H4 (cell line): ENCODE measurements at regions not wholly inside any gene's neighbourhood (a gene's known extent, or its start where the extent isn't known, plus 50 kb on each side); places are given as distances from the start of the nearest gene placed in this dataset.
"Not testable (repeated sequence)": the region's sequence is repeated elsewhere in the genome, so short reads cannot be mapped to it uniquely, and the experiment has no call there.

Experiments
- DNase-seq: peaks from one replicate; pipeline ENCODE4 v3.0.0-alpha.2; 2015; ENCODE audit warnings: low spot score

DNA sequence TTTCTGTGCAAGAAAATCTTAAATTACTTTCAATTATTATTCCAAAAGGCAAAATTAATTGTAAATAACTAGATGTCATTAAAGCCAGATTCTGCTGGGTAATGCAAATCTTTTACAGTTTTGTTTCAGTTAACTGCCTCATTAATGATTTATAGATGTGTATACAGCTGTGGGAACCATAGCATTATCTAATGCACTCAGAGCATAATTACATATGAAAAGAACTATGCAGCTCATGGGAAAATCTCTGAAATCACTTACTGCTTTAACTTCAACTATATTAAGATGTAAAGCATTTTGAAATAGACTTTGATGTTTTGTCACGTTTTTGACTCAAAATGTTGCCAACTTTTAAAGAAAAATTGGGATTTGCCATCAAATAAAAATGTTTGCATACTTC lies 630.3 kb upstream of the KLHL4 start:
- DNase-seq: no peak

DNA sequence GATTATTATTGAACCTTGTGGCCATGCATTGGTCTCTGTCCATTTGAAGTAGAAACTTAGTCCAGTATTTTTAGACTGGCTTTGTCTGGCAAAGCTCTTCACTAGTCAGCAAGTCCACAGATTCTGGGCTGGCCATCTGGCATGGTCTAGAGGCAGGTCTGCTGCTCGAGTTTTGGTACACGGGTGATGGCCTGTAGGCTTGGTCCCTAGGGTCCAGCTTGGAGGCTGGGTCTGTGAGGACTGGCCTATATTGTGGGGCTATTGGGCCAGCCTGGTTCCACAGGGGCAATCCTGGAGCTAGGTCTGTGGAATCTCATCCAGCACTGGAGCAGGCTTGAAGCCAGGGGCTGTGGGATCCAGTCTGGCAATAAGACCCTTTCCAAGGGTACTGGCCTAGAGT lies 607.6 kb upstream of the KLHL4 start:
- DNase-seq: no peak

GRCh38 chrX:86910602-86911311 lies 606.8 kb upstream of the KLHL4 start:
- no peak for DNase-seq

GRCh38 chrX:86914569-86914968 lies 603.0 kb upstream of the KLHL4 start:
- DNase-seq: no peak

DNA sequence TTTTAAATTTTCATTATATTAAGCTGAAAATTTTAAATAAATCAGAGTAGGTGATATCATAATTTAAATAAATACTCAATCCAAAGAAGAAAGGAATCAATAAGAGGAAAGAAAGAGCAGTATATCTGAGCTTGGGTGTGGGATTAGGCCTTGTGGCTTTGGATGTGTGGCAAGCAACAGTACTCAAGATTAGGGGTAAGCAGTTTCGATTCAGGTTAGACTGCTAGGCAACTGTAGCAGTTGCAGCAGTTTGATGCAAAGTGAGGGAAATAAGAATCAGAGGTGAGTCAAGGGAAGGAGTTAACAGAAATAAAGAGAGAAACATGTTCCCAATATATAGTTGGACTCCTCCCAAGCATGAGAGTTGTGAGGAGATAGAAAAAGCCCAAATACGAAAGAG lies 599.6 kb upstream of the KLHL4 start:
- no peak for DNase-seq

DNA sequence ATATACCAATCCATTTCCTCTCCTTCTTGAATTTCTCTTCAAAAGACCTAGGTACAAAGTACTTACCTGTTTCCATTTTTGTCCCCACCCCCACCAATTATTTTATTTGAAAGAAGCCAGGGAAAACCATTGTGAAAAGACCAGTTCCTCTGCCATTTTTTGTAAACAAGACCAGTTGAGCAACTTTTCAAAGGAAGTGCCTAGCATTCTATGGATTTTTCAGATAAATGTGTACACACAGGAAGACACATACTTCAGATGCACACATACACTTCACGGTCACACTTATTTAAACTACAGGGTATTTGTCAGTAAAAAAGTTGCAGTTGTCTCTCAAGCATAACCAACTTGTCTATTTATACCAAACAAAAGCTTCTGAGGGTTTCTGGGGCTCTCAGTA lies 587.2 kb upstream of the KLHL4 start:
- DNase-seq: no peak

DNA sequence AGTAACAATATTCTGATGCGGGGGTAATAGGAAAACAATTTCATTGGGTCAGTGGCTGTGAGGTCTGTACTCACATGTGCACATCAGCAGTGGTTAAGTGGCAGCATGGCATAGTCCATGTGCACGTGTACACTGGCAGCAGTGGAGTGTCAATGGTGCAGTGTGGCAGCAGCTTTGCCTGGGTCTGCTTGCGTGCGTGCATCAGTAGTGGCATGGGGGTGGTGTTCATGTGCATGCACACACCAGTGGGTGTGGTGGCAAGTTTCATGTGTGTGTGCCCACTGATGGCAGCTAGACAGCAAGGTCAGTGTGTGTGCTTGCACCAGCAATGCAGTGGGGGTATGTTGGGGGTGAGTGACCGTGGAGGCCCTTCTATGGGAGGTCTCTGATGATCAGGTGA lies 581.6 kb upstream of the KLHL4 start:
- DNase-seq: no peak

DNA sequence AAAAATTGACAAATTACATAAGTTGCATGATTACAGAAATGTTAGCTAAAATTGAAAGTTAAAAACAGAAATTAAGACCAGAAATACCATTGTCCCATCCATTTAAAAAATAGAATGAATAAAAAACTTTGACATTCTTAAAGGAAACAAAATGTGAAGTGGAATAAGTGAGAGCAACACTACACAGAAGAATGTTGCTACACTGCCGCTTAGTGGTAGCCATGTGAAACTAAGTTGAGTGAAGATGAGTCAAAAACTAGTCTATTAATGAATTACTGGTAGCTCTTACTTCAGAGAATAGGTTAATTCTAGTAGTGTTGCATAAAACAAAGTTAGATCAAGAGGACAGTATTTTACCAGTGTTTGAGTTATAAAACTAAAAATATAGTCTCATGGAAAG lies 571.0 kb upstream of the KLHL4 start:
- peak; percentile 1 for DNase-seq

GRCh38 chrX:86964321-86964720 lies 553.3 kb upstream of the KLHL4 start:
- no peak for DNase-seq

DNA sequence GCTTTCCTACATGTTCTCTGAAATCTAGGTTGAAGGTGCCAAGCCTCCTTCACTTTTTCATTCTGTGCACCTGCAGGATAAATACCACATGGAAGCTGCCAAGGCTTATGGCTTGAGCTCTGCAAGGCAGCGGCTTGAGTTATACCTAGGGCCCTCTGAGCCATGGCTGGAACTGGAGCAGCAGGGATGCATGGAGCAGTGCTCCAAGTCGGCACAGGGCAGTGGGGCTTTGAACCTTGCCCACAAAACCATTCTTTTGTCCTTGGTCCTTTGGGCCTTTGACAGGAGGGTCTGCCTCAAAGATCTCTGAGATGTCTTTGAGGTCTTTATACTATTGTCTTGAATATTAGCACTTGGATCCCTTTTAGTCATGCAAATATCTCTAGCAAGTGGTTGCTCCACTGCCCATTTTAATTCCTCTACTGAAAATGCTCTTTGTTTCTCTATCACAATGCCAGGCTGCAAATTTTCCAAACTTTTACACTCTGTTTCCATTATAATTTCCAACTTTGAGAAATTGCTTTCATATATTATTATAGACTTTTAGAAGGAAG lies 536.2 kb upstream of the KLHL4 start:
- no peak for DNase-seq

DNA sequence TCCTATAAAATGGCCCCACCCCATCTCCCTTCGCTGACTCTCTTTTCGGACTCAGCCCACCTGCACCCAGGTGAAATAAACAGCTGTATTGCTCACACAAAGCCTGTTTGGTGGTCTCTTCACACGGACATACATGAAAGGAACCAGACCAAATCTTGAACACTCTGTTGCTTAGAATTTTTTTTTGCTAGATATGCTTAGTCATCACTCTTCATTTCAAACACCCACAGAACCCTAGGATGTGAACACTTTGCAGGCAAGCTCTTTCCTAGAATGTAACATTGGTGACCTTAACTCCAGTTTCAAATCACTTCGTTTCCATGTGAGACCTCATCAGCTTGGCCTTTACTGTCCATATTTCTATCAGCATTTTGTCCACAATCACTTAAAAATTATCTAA lies 530.3 kb upstream of the KLHL4 start:
- not testable (repeated sequence) for DNase-seq

DNA sequence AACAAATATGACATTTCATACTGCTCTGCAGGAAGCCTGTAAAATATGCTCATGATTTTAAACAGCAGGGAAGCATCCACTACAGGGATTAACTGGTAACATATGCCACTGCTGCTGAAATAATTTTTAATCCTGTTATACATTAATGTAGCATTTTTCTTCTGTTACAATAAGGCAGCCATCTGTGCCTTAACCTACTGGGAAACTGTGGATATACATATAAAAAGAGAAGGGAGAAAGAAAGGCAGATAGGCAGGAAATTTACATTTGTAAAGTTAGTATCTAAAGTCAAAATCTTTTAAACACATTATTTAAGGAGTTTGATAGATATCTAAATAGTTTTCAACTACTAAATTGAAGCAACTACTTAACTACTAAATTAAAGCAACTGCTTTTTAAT lies 514.6 kb upstream of the KLHL4 start:
- no peak for DNase-seq

DNA sequence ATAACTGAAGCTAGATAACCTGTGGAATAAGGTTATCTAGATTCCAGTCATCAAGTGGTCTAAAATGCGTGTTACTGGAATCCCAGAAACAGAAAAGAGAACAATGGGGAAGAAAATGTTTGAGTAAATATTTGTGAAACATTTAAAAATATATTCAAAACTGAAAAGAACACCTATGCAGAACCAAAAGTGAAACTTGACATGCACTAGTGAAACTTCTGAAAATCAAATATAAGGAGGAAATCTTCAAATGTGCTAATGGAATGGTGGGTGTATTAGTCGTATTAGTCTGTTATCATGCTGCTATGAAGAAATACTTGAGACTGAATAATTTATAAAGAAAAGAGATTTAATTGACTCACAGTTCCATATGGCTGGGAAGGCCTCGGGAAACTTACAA lies 512.4 kb upstream of the KLHL4 start:
- DNase-seq: no peak

GRCh38 chrX:87005885-87006284 lies 511.7 kb upstream of the KLHL4 start:
- no peak for DNase-seq

DNA sequence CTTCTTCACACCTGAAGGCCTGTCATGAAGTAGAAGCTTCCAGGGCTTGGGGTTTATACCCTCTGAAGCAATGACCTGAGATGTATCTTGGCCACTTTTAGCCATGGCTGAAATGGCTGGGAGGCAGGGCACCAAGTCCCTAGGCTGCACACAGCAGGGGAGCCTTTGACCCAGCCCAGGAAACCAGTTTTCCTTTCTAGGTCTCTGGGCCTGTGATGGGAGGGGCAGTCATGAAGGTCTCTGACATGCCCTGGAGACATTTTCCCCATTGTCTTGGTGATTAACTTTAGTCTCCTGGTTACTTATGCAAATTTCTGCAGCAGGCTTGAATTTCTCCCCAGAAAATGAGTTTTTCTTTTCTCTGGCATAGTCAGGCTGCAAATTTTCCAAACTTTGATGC lies 511.0 kb upstream of the KLHL4 start:
- no peak for DNase-seq

DNA sequence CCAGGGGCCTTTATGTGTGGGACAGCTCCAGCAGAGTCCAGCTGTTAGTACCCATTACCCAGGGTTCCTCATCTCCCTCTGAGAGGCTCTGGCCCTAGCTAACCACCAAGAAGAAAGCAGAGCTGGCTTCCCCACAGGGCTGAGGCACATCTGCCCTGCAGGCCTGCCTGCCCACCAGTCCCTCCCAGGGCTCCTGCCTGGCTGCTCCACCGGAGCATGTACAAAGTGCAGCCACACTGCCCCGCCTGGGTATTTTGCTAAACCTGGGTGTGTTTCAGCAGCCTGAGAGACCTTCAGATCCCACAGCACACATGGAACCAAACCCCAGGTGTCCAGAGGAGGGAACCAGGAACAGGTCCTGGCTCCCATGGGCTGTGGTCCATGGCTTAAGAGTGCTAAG lies 500.4 kb upstream of the KLHL4 start:
- DNase-seq: no peak

DNA sequence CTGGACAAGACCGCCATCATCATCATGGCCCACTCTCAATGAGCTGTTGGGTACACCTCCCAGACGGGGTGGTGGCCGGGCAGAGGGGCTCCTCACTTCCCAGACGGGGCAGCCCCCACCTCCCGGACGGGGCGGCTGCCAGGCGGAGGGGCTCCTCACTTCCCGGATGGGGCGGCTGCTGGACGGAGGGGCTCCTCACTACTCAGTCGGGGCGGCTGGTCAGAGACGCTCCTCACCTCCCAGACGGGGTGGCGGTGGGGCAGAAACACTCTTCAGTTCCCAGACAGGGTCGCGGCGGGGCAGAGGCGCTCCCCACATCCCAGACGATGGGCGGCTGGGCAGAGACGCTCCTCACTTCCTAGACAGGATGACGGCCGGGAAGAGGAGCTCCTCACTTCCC lies 484.5 kb upstream of the KLHL4 start:
- DNase-seq: not testable (repeated sequence)

- no peak for DNase-seq
Observed at GRCh38 chrX:87045352-87045751, 472.2 kb upstream of the KLHL4 start.

- DNase-seq: no peak
Observed at GRCh38 chrX:87049567-87049966, 468.0 kb upstream of the KLHL4 start.

DNA sequence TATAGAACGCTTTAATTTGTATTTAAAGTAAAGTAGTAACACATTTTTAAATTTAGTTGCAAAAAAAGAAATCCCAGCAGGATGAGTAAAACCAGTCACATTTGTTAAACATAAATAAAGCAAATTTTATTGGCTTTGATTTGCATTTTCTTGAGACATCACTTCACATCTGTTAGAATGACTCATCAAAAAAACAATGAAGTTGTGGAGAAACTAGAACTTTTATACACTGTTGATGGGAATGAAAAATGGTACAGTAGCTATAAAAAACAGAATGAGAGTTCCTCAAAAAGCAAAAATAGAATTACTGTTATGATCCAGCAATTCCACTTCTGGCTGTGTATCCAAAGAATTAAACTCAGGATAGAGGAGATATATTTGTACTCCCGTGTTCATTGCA lies 454.0 kb upstream of the KLHL4 start:
- DNase-seq: peak; percentile 50

- DNase-seq: peak; percentile 41
Observed at GRCh38 chrX:87064502-87064901, 453.1 kb upstream of the KLHL4 start.

DNA sequence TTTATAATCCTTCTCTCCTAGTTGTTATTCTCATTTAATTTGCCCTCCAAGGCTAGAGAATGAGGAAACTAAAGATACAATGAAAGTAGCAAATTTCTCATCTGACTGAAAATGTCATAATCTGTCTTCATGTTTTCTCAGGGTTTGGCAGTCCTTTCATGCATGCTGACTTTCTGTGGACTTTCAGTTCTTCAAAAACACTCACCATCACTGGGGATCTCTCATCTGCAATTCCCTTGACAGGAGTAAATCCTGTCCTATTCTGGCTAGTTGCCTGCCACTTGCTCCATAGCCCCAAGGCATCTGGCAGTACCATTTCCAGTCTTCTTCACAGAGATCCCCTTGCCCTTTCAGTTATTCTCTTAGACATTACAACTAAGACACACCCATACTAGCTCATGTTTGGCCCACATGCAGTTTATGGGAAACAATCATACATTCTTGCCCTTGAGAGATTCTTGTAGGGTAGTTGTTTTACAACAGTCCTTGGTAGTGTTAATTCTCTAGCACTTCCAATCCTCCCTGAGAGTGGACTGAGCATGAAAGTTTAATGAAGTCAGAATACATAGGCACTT lies 449.7 kb upstream of the KLHL4 start:
- no peak for DNase-seq

DNA sequence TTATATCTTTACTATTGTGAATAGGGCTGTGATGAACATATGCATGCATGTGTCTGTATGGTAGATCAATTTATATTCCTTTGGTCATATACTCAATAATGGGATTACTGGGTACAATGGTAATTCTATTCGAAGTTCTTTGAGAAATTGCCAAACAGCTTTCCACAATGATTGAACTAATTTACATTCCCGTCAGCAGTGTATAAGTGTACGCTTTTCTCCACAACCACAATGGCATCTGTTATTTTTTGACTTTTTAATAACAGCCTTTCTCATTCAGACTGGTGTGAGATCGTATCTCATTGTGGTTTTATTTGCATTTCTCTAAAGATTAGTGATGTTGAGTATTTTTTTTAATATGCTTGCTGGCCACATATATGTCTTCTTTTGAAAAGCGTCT lies 439.4 kb upstream of the KLHL4 start:
- no peak for DNase-seq

DNA sequence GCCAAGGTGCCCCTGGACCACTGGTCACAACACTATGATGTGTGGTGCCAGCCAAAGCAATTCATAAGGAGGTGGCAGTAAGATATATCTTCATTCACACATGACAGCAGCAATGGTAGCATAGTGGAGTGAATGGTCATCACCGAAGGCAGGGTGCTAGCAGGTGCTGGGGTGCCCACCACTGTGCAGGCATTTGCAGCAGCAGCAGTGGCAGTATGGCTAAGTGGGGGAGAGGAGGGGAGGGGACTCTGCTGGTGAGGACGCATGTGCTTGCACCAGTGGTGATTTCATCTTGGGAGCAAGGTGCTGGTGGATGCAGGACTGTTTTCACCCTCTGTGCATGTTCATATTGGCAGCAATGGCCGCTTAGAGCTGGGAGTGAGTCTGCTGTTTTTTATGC lies 419.1 kb upstream of the KLHL4 start:
- no peak for DNase-seq
